GM21619 (cell line): ENCODE measurements at regions not wholly inside any gene's neighbourhood (a gene's known extent, or its start where the extent isn't known, plus 50 kb on each side); places are given as distances from the start of the nearest gene placed in this dataset.
A peak's percentile ranks its signal among the peaks of the same experiment; 100 is the strongest.

Experiments
- ATAC-seq: cut with Tn5 transposase; IDR thresholded peaks from one replicate; pipeline ENCODE4 v1.9.1; 2021; ENCODE audit not compliant: unreplicated experiment

DNA sequence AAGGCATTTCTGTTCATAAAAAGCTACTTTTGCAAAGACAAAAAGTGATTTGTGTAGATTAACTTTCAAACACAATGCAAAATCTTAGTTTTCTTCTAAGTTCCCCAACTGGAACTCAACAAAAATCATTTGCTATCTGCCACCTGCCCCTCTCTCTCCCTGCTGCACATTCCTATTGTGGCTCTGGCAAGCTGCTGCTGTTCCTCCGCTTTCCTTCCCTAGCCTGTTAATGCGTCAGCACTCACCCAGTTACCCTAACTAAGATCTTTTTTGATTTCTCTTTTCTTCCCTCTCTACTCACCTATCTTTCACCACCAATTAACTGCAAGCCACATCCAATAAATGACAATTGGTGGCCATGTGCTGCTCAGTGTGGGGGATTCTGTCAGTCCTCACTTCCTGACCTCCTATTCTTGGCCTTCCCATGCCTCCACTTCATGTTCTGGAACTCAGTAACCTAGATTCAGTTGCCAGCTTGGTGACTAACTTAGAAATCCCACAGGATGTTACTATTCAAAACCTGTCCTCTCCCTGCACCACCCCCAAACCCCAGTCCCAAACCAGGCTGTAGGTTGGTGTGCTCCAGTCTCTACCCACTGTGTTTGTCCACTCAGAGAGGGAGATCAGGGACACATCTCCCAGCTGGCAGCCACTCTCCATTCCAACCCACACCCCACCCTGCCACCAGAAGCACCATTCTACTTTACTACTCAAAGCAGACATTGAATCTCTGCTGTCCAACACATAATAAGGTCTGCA is 140.2 kb upstream of the CTTNBP2 start:
- no peak for ATAC-seq

DNA sequence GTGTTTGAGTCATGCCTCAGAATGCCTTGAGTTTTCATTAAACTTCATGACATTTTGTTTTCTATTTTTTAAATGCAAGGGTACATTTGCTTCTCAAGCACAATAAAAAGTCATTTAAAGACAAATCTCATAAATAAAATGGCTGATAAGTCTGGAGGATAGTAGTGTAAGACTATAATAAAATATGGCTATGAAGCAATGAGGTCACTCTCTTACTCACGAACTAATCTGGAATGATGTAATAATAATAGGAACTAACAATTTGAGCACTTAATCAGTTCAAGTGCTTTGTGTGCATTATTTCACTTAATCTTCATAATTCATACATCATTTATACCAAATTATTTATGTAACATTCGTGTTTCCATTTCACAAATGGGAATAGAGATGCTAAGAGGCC is 149.3 kb upstream of the CTTNBP2 start:
- ATAC-seq = no peak

DNA sequence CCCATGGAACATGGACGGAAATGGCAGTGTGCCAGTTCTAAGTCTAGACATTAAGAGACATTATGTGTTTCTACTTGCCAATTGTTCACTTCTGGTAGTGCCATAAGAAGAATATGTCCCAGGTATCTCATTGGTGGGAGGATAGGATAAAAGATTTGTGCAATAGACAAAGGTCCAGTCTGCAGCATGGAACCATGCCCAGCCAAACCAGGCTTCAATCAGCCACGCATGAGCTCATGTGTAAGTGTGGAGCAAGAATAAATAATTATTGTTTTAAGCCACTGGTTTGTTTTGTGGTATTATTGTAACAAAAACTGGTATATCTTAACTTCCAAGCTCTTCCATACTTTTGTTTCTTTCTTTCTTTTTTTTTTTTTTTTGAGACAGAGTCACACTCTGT is 153.6 kb upstream of the CTTNBP2 start:
- no peak for ATAC-seq

DNA sequence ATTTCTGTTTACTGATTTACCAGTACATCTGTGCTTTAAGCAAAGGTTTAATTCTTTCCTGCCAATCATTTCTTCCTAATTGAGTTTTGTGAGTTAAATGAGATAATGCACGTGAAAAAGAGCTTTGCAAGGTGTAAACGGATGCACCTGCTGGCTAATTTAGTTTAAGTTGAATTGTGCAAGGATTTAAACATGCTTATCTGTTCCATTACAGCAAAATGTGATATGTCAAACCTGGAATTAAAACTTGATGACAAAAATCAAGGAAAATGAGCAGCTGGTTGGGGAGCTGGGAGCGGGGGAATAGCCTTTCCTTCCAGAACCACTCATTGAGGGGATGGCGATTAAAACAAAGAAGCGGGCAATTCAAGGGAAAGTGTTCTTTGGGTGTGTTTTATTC is 155.0 kb upstream of the CTTNBP2 start:
- ATAC-seq = no peak

DNA sequence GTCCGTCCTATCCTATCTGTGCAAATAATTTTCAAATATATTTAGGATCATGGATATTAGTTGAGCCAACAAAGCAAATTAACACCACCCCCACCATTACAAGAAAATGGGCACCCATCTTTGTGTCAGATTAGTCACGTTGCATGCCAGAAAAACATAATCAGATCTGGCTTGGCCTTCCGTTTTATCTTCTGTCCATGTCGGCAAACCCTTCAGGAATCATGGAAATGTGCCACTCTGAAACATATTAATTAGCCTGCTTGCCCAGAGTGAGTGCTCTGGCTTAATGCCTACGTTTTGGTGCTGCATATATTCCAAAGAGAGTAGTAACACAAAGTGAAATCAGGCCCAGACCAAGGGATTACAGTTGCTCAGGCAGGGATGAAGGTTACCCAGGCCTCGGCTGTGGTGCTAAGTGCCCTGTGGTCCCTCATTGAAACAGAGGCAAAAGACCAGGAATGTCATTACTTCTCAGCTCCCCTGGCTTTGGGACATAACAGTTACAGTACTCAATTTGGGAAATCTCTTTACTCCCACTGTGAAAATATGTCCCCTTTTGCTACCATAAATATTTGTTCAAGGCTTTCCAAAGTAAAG is 154.0 kb upstream of the LSM8 start:
- ATAC-seq = no peak

DNA sequence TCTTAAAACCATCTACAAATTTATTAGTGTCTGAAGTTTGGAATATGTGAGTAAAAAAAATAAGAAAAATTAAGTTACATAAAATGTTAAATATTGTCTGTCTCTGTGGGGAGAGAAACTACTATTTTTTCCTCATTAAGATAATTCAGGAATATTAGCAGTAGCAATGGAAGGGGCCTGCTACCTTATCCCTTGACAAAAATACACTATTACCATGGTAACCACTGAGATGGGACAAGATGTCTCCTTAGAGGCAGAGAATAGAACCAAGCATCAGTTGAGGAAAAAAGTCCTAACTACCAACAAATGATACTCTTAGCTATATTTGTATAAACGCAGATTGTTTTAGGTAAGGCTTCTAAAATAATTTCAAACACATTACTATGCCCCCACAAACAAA is 150.7 kb upstream of the LSM8 start:
- no peak for ATAC-seq

DNA sequence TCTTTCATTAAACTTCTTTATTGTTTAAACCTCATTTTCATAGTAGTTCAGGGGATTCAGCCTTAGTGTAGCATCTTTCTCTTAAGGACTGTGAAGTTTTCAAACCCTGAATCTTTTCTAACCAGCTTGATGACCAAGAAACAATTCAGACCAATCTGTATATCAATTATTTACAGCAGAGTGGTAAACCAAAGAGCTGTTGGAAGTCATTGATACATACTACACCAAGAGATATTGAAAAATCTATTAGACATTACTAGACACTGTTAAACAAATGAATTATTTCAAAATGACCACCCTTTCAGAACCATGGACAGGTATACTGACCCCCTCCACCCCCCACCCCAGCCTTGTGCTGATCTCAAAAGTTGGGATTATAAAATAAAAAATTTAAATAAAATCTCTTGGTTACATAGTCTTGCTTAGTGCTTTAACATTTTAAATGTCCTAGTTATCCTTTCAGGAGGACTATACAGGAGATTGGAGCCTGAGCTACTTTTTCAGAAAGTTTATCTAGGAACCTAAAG is 143.9 kb upstream of the LSM8 start:
- peak; percentile 31 for ATAC-seq

DNA sequence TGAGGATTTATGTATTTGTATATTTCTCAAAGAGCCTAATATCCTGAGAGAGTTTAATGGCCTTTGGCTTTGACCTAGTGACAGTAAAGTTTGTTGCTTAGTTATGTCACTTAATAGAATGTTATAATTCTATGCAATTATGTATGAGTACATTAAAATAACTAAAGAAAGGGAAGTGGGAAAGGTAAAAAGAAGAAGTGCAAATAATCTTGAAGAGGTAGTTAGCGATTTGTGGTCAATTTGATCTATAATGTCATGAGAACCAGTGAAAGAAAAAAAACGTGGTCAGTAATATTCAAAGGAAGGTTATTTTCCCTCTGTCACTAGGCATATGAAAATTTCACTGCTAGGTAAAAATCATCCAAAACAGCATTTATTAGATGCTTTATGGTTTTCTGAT is 143.4 kb upstream of the LSM8 start:
- peak; percentile 81 for ATAC-seq

DNA sequence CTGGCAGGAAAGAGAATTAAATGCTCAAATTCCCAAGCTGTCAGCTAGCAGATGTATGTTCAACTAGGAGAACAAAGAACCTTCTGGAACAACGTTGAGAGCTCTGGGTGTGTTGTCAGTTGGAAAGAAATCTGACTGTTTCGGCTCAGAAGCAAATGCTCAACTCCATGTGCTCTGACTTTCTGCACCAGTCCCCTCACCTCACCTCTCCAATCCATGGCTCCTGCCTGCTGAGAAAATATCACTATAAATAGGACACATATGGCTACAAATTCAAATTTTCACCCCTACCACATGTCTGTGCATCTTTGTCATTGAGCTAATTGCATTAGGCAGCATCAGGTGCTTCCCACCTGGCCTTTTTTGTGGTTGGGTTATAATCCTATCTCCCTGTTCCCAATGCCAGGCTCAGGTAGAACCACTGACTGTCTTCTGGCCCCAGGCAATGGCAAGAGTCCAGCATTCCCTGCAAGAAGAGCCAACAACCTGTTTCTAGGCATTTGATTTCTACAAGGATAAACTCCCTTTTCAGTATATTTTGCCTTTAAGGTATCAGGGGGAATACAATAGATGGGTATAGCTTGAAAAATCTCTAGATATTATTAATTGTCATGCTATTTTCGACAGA is 142.6 kb upstream of the LSM8 start:
- ATAC-seq = no peak

DNA sequence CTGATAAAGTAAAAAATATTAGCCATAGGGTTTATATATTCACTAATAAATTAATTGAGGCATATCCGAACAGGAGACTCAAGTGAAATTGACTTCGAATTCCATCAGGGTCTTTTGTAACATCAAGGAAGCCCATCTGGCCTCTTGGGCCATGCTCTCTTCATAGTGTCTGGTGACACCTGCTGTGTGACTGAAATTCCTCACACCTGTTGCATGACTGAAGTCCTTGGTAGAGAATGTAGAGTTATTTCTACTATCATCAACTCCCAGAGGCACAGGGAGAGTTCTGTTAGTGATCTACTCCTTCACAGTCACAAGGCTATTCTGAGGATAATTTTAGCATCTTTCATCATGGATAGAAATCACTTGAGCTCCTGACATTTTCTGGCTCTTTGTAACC is 138.3 kb upstream of the LSM8 start:
- no peak for ATAC-seq

DNA sequence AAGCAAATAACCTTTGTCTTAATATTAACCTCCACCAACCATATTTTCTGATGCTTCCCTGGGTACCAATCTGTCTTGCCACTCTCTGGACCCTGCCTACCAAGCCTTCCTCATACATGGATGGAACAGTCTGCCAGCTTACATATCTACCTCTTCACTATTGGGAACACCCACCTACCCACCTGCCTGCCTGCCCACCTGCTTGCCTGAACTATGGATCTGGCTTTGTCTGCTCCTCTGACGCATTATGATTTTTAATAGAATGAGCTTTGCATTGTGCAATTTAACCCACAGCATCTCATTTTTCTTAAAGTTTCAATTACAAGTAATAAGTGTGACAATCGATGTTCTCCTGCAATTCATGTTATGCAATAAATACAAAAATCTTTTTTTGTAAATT is 137.9 kb upstream of the LSM8 start:
- ATAC-seq = no peak

DNA sequence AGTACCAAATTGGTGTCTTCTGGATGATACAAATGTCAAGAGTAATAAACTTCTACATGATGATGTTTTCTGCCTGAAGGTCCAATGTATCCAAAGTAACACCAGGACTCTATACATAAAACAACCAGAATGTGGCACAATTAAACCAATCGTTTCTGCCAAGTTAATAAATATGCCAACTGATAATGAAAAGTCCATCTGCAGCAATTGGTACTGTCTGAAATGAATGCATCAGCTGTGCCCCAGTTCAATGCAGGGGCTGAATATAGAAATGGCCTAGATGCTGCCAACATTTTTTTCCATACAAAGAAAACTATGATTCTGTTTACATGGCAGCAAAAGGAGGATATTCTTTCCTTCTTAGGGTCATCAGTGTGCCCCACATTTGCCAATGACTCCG is 137.2 kb upstream of the LSM8 start:
- no peak for ATAC-seq

DNA sequence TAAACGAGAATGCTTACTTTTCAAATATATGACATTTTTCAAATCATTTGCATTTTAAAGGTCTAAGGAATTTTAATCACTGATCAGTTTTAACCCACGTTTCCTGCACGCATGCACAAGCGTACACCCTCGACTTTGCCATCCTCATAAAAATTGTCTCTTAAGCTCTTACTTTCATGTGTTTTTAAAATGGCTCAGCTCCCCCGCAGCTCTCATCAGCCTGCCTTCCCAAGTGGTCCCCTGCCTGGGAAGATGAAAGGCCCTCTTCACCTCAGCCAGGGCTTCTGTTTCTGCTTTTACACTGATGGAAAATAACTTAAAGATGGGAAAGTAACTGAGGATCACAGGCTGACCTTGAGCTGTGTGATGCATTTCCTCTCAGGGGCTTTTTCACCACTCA is 131.6 kb upstream of the LSM8 start:
- ATAC-seq = no peak

DNA sequence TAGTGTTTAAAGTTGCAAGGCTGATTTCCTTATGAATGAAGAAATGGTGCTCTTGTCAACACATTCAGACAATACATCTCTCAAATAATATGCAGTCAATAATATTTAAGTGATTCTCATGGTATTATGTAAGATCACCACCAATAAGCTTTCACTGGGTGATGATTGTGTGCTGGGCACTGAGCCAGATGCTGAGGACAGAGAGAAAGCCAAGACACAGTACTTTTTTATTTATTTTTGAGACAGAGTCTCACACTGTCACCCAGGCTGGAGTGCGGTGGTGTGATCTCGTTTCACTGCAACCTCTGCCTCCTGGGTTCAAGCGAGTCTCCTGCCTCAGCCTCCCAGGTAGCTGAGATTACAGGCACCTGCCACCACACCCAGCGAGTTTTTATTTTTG is 130.6 kb upstream of the LSM8 start:
- ATAC-seq = no peak

DNA sequence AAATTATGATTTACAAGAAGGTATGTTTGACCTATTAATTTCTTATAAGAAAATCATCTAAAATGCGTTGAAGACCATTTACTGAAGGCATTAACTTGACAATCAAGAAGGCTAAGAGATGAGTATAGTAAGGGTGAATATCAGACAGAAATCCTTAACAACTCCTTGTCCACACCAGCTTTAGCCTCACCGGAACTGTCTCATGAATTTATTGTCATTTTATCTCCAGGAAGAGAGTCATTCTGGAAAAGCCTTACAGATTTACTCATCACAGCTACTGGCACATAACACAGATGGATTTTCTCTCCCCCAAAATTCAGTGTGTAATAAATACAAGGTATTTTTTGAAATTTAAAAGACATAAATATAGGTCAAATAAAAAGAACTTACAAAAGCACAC is 129.4 kb upstream of the LSM8 start:
- no peak for ATAC-seq

DNA sequence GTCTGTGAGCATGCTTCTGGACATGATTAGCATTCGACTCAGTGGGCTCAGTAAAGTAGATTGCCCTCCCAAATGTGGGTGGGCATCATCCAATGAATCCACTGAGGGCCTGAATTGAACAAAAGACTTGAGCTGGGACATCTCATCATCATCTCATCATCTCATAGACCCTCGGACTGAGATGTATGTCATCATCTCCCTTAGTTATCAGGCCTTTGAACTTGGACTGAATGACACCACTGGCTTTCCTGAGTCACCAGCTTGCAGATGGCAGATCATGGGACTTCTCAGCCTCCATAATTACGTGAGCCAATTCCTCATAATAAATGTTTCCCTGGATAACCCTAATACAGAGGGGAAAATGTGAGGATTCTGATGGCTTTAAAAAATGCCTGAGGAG is 128.3 kb upstream of the LSM8 start:
- no peak for ATAC-seq

DNA sequence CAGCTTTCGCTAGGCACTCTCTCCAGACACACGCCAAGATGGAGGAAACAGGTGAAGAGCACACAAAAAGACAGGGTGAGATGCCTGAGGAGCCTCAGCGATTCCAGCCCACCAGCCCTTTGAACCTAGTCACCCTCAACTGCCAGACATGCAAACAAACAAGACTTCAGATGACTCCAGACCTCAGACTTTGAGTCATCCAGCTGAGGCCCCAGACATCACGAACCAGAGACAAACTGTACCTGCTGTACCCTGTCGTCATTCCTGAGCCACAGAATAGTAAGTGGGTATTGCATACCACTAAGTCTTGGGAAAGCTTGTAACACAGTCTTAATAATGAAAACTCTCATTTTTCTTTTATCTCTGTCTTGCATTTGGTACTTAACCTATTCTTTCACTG is 126.6 kb upstream of the LSM8 start:
- ATAC-seq = no peak

DNA sequence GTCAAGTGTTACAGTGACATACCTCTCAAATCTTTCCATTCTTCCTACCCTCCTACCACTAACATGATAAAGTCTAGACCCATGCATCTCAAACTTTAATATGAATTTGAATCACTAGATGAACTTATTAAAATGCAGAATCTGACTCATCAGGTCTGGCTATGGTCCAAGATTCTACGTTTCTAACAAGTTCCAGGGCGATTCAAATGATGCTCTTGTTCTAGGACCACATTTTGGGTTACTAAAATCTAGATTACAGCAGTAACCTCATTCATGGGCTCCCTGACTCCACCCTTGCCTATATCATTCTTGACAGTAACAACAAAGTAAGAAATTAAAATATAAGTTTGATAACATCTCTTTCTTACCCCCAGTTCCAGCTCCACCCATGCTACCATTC is 124.8 kb upstream of the LSM8 start:
- ATAC-seq = no peak

DNA sequence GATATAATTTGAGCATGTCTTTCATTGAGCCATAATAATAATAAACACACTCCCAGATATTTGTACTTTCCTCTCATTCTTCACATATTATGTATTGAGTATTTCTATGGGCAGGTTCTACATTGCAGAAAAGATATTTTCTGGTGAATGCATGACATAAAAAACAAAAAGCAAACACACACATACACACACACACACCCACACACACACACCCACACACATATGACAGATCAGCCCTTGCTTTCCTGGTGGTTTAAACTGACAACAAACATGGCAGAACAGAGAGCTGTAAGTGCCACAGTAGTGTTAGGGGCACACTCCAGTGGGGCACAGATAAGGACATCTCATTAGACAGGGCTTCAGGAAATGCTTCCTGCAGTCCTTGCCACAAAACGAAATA is 123.3 kb upstream of the LSM8 start:
- no peak for ATAC-seq

DNA sequence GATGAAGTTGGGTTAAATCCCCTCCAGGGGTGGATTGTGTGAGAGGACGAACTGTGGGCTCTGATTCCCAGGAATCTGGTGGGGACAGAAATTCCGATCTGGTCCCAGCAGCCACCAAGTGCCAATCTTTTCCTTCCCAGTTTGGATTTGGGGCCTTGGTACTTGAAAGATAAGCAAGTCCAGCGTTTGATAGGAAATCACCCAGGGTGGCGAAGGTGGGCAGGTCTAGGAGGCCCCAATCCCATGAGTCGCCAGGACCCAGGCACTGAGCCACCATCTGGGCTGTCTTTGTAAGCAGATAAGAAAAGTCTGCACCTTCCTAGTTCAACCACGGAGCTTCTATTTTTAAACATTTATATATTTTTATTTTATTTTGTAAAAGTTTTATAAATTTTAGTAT is 122.6 kb upstream of the LSM8 start:
- ATAC-seq = no peak

DNA sequence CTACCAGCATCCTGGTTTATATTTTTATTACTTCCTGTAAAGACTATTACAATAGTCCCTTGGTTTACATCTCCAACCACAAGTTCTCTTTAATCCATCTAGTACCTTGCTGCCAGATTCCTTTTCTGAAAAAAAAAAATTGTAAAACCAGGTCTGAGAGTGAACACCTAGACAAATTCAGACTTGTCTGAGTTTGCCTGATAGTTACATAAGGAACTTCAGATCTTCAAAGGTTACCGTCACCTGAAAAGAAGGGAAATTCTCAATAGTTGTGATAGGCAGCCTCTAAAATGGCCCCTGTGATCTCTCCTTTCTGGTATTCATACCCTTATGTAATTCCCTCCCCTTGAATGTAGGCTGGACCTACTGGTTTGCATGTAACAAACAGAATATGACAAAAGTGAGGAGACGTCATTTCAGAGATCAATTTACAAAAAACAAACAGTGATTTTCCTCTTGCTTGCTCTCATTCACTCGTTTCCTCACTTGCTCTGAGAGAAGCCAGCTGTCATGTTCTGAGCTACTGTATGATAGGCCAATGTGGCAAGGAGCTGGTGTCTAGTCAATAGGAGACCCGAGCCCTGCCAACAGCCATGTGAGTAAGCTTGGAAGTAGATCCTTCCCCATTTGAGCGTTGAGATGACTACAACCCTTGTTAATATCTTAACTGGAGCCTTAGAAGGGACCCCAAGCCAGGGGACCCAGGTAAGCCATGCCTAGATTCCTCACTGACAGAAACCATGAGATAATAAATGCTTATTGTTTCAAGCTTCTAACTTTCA is 110.9 kb upstream of the LSM8 start:
- no peak for ATAC-seq

DNA sequence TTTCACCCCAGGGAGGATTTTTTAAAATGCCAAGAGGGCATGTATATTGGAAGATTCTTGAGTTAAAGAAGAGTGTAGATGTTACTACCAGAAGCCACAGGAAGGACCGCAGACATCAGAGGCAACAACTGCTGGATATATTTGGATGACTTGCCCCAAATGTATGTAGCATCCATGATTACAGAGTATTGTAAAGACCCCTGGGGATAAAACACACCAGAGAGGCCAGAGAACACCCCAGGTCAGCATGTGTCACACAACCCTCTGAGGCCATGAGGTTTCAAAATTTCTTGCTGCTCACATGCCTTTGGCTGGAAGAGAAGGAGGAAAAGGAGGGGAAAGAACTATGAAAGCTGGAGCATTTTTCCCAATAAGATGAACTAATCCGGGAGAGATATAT is 108.0 kb upstream of the LSM8 start:
- ATAC-seq = no peak
